K562 (cell line): ENCODE measurements at regions not wholly inside any gene's neighbourhood (a gene's known extent, or its start where the extent isn't known, plus 50 kb on each side); places are given as distances from the start of the nearest gene placed in this dataset.

ENCODE experiments used
- ATAC-seq: fragments of 200-7000 bp; cut with Tn5 transposase; 3 replicates; pipeline ENCODE4 v1.9.1; 2020; ENCODE audit warnings: moderate library complexity
- BruUV-seq: library from RNA; stranded (reverse); fragments of 400-500 nt; replicated peaks from 2 replicates; lab custom pipeline; 2021; lab: Mats Ljungman, UMichigan
- CTCF ChIA-PET: fragments of 300-600 bp; formaldehyde crosslinking; extraction: SDS; loops from one replicate; lab custom pipeline; 2021; ENCODE audit warnings: low intra/inter-chr PET ratio; lab: Yijun Ruan, JAX
- POLR2A ChIA-PET: fragments of 300-600, 350-650 bp; sonication (Branson Sonifier 250); formaldehyde crosslinking; extraction: SDS; loops from one replicate; lab custom pipeline; 2021; ENCODE audit warnings: antibody characterized with exemption, inconsistent platforms; lab: Yijun Ruan, JAX
- DNase-seq, 4 experiments: peaks; one replicate each; pipeline versions ENCODE4 v3.0.0 to v3.0.0-alpha.2; 2011 to 2018; ENCODE audit warnings: low spot score in 3 of 4, mixed read lengths in 3 of 4; ENCODE audit errors: extremely low read depth in 1 of 4
- FAIRE-seq: peaks from 2 replicates; lab custom pipeline; 2011; peaks lifted over from hg19 to GRCh38; lab: Jason Lieb, UNC
- H2AFZ ChIP-seq: 2 replicates; pipeline ENCODE4 v1.6.0; 2011; ENCODE audit warnings: low read depth, low read length, control low read depth, inconsistent platforms
- H3K27ac ChIP-seq: fragments of 200-600 bp; 3 replicates; pipeline ENCODE4 v1.8.0; 2011; ENCODE audit warnings: low read depth, mild to moderate bottlenecking, control low read depth, inconsistent platforms, low read length, moderate library complexity, mixed read lengths; ENCODE audit errors: extremely low read depth
- H3K27me3 ChIP-seq, 2 experiments: fragments of 300-600 bp in 1 of 2; 2 replicates in 1 of 2; 3 replicates in 1 of 2; pipeline versions ENCODE4 v1.6.0 to v1.8.0; 2011; ENCODE audit warnings: inconsistent platforms in 2 of 2, low read length in 2 of 2, mild to moderate bottlenecking in 1 of 2, mixed read lengths in 1 of 2, moderate library complexity in 1 of 2; ENCODE audit not compliant: control insufficient read depth in 2 of 2, insufficient read depth in 2 of 2
- H3K36me3 ChIP-seq: fragments of 300-600 bp; 3 replicates; pipeline ENCODE4 v1.8.0; 2011; ENCODE audit warnings: mild to moderate bottlenecking, low read length, inconsistent platforms; ENCODE audit not compliant: control insufficient read depth, insufficient read depth
- H3K4me1 ChIP-seq, 2 experiments: fragments of 200-600 bp in 1 of 2; replicated peaks in 1 of 2; 2 replicates in 1 of 2; 3 replicates in 1 of 2; pipeline versions ENCODE4 v1.5.1 to v1.8.0; 2011; ENCODE audit warnings: inconsistent platforms in 2 of 2, low read length in 2 of 2, mild to moderate bottlenecking in 1 of 2, mixed read lengths in 1 of 2, moderate library complexity in 1 of 2; ENCODE audit not compliant: control insufficient read depth in 2 of 2, insufficient read depth in 2 of 2
- H3K4me2 ChIP-seq: 2 replicates; pipeline ENCODE4 v1.6.1; 2011; ENCODE audit warnings: low read length, control low read depth, inconsistent platforms, mixed read lengths; ENCODE audit not compliant: insufficient read depth
- H3K4me3 ChIP-seq: fragments of 200-600 bp; sonication (generic), shearing (Covaris generic); 2 replicates; pipeline ENCODE4 v1.5.1; 2016; ENCODE audit warnings: control low read depth, inconsistent platforms
- H3K79me2 ChIP-seq: fragments of 200-600 bp; 3 replicates; pipeline ENCODE4 v1.8.0; 2011; ENCODE audit warnings: low read length, inconsistent platforms; ENCODE audit not compliant: control insufficient read depth, insufficient read depth
- H3K9ac ChIP-seq, 2 experiments: 2 replicates each; pipeline versions ENCODE4 v1.6.0 to v1.6.1; 2011; ENCODE audit warnings: low read depth in 2 of 2, low read length in 2 of 2, control low read depth in 1 of 2, inconsistent platforms in 1 of 2, mild to moderate bottlenecking in 1 of 2, mixed read lengths in 1 of 2; ENCODE audit not compliant: insufficient read depth in 1 of 2
- H3K9me1 ChIP-seq: one replicate; pipeline ENCODE4 v1.6.0; 2011; ENCODE audit warnings: inconsistent platforms, mild to moderate bottlenecking, low read length, moderate library complexity; ENCODE audit not compliant: control insufficient read depth, insufficient read depth
- H3K9me3 ChIP-seq: replicated peaks from 2 replicates; pipeline ENCODE4 v1.5.1; 2011; ENCODE audit warnings: low read depth, low read length, inconsistent platforms; ENCODE audit not compliant: control insufficient read depth, insufficient read depth
- H4K20me1 ChIP-seq: replicated peaks from 2 replicates; pipeline ENCODE4 v1.6.1; 2011; ENCODE audit warnings: low read length, inconsistent platforms, mixed read lengths; ENCODE audit not compliant: control insufficient read depth, insufficient read depth
- FOS ChIP-seq: IDR thresholded peaks from 3 replicates; pipeline ENCODE4 v1.6.1; 2011; ENCODE audit not compliant: insufficient read length; ENCODE audit errors: extremely low read depth
- FOXJ3 ChIP-seq: sonication (generic); formaldehyde crosslinking; IDR thresholded peaks from 2 replicates; pipeline ENCODE4 v1.4.0; 2020; ENCODE audit warnings: mild to moderate bottlenecking, missing genetic modification reagents
- HDAC1 ChIP-seq, 2 experiments: fragments of 450-650 bp; IDR thresholded peaks; 2 replicates each; pipeline ENCODE4 v1.6.1; 2016 to 2017; ENCODE audit warnings: inconsistent platforms in 1 of 2, mild to moderate bottlenecking in 1 of 2, moderate library complexity in 1 of 2
- KLF16 ChIP-seq: IDR thresholded peaks from 2 replicates; pipeline ENCODE4 v1.6.1; 2016; ENCODE audit warnings: antibody characterized with exemption
- L3MBTL2 ChIP-seq: fragments of 450-650 bp; IDR thresholded peaks from 2 replicates; pipeline ENCODE4 v1.6.1; 2016; ENCODE audit warnings: mild to moderate bottlenecking, moderate library complexity
- NBN ChIP-seq: fragments of 450-650 bp; IDR thresholded peaks from 2 replicates; pipeline ENCODE4 v1.6.1; 2016; ENCODE audit warnings: low read depth, mild to moderate bottlenecking
- NCOA2 ChIP-seq, 2 experiments: fragments of 450-650 bp; IDR thresholded peaks; 2 replicates each; pipeline ENCODE4 v1.6.1; 2018; ENCODE audit warnings: mild to moderate bottlenecking in 2 of 2, moderate library complexity in 1 of 2; ENCODE audit not compliant: partially characterized antibody in 2 of 2
- RBM39 ChIP-seq: fragments of 200-400 bp; formaldehyde crosslinking; optimal IDR thresholded peaks from 2 replicates; pipeline ENCODE3; 2018; ENCODE audit warnings: low read depth, low read length
- RERE ChIP-seq: sonication (generic); formaldehyde crosslinking; IDR thresholded peaks from 2 replicates; pipeline ENCODE4 v1.8.0; 2023; ENCODE audit warnings: missing genetic modification reagents, mild to moderate bottlenecking, borderline replicate concordance
- SMAD2 ChIP-seq: fragments of 150-350 bp; IDR thresholded peaks from 2 replicates; pipeline ENCODE4 v1.6.1; 2014; ENCODE audit warnings: low read depth, mild to moderate bottlenecking, low read length
- TAF1 ChIP-seq: IDR thresholded peaks from 2 replicates; pipeline ENCODE4 v1.6.1; 2011; ENCODE audit warnings: mild to moderate bottlenecking, low read length, moderate library complexity; ENCODE audit not compliant: insufficient read depth, control insufficient read depth, severe bottlenecking; ENCODE audit errors: extremely low read depth
- ZBTB8A ChIP-seq: fragments of 450-650 bp; IDR thresholded peaks from 2 replicates; pipeline ENCODE4 v1.6.1; 2018; ENCODE audit warnings: mild to moderate bottlenecking, moderate library complexity; ENCODE audit not compliant: partially characterized antibody
- ZNF212 ChIP-seq: fragments of 450-650 bp; formaldehyde crosslinking; IDR thresholded peaks from 2 replicates; pipeline ENCODE4 v1.4.0; 2020; ENCODE audit warnings: mild to moderate bottlenecking
- ZNF217 ChIP-seq: sonication (generic); formaldehyde crosslinking; IDR thresholded peaks from 2 replicates; pipeline ENCODE4 v1.8.0; 2022; ENCODE audit warnings: mild to moderate bottlenecking, missing genetic modification reagents
- WGBS: fragments of 100-300 bp; shearing (Covaris generic); methylation state at CpG from one replicate; pipeline ENCODE4 v1.1.6; 2016; ENCODE audit warnings: low coverage, mixed read lengths; ENCODE audit not compliant: insufficient coverage; ENCODE audit errors: missing lambda C conversion rate; 5-methylcytosine and 5-hydroxymethylcytosine counted together
- in situ Hi-C: fragments of 300-500 bp; cut with MboI; formaldehyde crosslinking; loops from 4 replicates; pipeline ENCODE4 v1.15.0; 2018; ENCODE audit warnings: inconsistent platforms, mixed read lengths
- intact Hi-C: fragments of 100-400 bp; cut with micrococcal nuclease; formaldehyde crosslinking; loops from 2 replicates; pipeline ENCODE4 v1.14.2; 2022
- TF ChIP-seq, protein P1 (sequence below): sonication (generic); formaldehyde crosslinking; IDR thresholded peaks from 2 replicates; pipeline ENCODE4 v1.9.0; 2022; ENCODE audit warnings: mild to moderate bottlenecking, missing genetic modification reagents
- TF ChIP-seq, protein P2 (sequence below): fragments of 250-450 bp; sonication (Bioruptor Pico); IDR thresholded peaks from 2 replicates; pipeline ENCODE4 v1.4.0; 2020; ENCODE audit warnings: mild to moderate bottlenecking

- no peak for TF ChIP-seq NBN
- no peak for TF ChIP-seq L3MBTL2
- no peak for TF ChIP-seq SMAD2
- no peak for TF ChIP-seq ZBTB8A
- TF ChIP-seq RBM39, result no peak
- TF ChIP-seq, protein P1, sequence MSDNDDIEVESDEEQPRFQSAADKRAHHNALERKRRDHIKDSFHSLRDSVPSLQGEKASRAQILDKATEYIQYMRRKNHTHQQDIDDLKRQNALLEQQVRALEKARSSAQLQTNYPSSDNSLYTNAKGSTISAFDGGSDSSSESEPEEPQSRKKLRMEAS (CRISPR knock-in tag), result no peak
- TF ChIP-seq HDAC1 (IDR thresholded peaks at IDR 0.05), result no peak
- TF ChIP-seq FOS, result no peak
- no peak for TF ChIP-seq NCOA2 (IDR thresholded peaks at IDR 0.05; ENCODE audit: partially characterized antibody in 2 of 2)
- TF ChIP-seq ZNF217, result no peak
- no peak for TF ChIP-seq RERE (CRISPR knock-in tag)
- TF ChIP-seq TAF1, result no peak
- TF ChIP-seq, protein P2, sequence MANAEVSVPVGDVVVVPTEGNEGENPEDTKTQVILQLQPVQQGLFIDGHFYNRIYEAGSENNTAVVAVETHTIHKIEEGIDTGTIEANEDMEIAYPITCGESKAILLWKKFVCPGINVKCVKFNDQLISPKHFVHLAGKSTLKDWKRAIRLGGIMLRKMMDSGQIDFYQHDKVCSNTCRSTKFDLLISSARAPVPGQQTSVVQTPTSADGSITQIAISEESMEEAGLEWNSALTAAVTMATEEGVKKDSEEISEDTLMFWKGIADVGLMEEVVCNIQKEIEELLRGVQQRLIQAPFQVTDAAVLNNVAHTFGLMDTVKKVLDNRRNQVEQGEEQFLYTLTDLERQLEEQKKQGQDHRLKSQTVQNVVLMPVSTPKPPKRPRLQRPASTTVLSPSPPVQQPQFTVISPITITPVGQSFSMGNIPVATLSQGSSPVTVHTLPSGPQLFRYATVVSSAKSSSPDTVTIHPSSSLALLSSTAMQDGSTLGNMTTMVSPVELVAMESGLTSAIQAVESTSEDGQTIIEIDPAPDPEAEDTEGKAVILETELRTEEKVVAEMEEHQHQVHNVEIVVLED (CRISPR knock-in tag), result no peak
- no peak for TF ChIP-seq KLF16
- no peak for TF ChIP-seq FOXJ3 (CRISPR knock-in tag)
- no peak for TF ChIP-seq ZNF212 (CRISPR knock-in tag)
- Histone ChIP-seq H3K9me1 (no peaks in the 10 kb centered on the region), H3K27me3 (peaks cover 5 to 13% of the 10 kb centered on the region in 2 experiments; a peak in 3 of 5 replicates), H3K9ac (no peak overlapping the region), H3K4me3 (no peak overlapping the region), H3K4me1 (peaks cover 0 to 4% of the 10 kb centered on the region in 2 experiments; a peak in 1 of 5 replicates), H2AFZ (no peak overlapping the region), H3K27ac (no peak overlapping the region), H3K79me2 (no peaks in the 10 kb centered on the region), H3K4me2 (no peak overlapping the region), H4K20me1 (no peaks in the 10 kb centered on the region), H3K9me3 (no peaks in the 10 kb centered on the region; the same call in none of the 2 replicates), H3K36me3 (no peaks in the 10 kb centered on the region)
- WGBS, result 0% methylated on average over 4 of the region's 5 CpGs
- FAIRE-seq (no peak), ATAC-seq (no peak), DNase-seq (no peak)
- ChIA-PET CTCF (no interaction called here), POLR2A (no interaction called here)
- BruUV-seq, result no TSS peak
- in situ Hi-C loops (no loop called here), intact Hi-C loops (no loop called here)
These were observed 75.7 kb upstream of the ARNT2 start for GRCh38 chr15:80328496-80328895.
